ENCODE measurements at regions not wholly inside any gene's neighbourhood (a gene's known extent, or its start where the extent isn't known, plus 50 kb on each side); places are given as distances from the start of the nearest gene placed in this dataset.
"Not testable (repeated sequence)": the region's sequence is repeated elsewhere in the genome, so short reads cannot be mapped to it uniquely, and the experiment has no call there.

DNA sequence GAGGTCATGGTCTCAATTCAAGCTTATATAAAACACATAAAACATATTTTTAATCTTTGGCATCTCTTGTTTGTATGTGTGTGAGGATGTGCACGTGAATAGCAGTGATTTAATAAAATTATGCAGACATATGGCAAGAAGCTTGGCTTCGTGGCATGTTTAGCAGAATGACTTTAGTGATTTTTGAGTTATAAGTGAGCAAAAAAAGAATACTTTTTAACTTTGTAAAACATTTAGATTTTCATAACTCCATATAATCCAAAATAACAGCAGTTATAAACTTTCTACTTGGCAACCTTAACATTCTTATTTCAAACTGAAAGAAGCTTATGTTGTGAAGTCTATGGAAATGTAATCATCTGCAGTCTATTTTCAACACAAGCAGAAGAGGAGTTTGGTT, 120.6 kb downstream of the SLITRK1 start:
- H3K9me3 ChIP-seq: no peaks in the 10 kb centered on the region
- no peak for DNase-seq (ENCODE audit: low spot score)
- no peaks in the 10 kb centered on the region for H3K27me3 ChIP-seq (replicated peaks; ENCODE audit: insufficient read depth)
- H3K4me1 ChIP-seq (replicated peaks): no peaks in the 10 kb centered on the region
- H3K4me3 ChIP-seq: no peak overlapping the region
- H3K27ac ChIP-seq: no peak overlapping the region
- intact Hi-C loops (cut with DNase I): no loop called here
- H3K36me3 ChIP-seq: no peaks in the 10 kb centered on the region
- 58% methylated on average over 2 of the region's 2 CpGs for WGBS
- no peak for TF ChIP-seq POLR2AphosphoS5 (IDR thresholded peaks at IDR 0.05)
- TF ChIP-seq, protein P1, sequence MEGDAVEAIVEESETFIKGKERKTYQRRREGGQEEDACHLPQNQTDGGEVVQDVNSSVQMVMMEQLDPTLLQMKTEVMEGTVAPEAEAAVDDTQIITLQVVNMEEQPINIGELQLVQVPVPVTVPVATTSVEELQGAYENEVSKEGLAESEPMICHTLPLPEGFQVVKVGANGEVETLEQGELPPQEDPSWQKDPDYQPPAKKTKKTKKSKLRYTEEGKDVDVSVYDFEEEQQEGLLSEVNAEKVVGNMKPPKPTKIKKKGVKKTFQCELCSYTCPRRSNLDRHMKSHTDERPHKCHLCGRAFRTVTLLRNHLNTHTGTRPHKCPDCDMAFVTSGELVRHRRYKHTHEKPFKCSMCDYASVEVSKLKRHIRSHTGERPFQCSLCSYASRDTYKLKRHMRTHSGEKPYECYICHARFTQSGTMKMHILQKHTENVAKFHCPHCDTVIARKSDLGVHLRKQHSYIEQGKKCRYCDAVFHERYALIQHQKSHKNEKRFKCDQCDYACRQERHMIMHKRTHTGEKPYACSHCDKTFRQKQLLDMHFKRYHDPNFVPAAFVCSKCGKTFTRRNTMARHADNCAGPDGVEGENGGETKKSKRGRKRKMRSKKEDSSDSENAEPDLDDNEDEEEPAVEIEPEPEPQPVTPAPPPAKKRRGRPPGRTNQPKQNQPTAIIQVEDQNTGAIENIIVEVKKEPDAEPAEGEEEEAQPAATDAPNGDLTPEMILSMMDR (IDR thresholded peaks at IDR 0.05): no peak
- no peak for TF ChIP-seq POLR2A (IDR thresholded peaks at IDR 0.05)

DNA sequence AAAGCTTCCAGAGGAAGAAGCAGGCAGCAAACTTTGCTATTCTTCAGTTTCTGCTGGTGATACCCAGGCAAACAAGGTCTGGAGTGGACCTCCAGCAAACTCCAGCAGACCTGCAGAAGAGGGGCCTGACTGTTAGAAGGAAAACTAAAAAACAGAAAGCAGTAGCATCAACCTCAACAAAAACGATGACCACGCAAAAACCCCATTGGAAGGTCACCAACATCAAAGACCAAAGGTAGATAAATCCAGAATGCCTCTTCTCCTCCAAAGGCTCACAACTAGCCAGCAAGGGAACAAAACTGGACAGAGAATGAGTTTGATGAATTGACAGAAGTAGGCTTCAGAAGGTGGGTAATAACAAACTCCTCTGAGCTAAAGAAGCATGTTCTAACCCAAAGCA, 127.1 kb downstream of the SLITRK1 start:
- H3K27me3 ChIP-seq (replicated peaks; ENCODE audit: insufficient read depth); H3K4me3 ChIP-seq; H3K4me1 ChIP-seq (replicated peaks); DNase-seq (ENCODE audit: low spot score); H3K36me3 ChIP-seq; intact Hi-C loops (cut with DNase I); H3K27ac ChIP-seq; H3K9me3 ChIP-seq: not testable (repeated sequence)
- 100% methylated on average over 2 of the region's 2 CpGs for WGBS

DNA sequence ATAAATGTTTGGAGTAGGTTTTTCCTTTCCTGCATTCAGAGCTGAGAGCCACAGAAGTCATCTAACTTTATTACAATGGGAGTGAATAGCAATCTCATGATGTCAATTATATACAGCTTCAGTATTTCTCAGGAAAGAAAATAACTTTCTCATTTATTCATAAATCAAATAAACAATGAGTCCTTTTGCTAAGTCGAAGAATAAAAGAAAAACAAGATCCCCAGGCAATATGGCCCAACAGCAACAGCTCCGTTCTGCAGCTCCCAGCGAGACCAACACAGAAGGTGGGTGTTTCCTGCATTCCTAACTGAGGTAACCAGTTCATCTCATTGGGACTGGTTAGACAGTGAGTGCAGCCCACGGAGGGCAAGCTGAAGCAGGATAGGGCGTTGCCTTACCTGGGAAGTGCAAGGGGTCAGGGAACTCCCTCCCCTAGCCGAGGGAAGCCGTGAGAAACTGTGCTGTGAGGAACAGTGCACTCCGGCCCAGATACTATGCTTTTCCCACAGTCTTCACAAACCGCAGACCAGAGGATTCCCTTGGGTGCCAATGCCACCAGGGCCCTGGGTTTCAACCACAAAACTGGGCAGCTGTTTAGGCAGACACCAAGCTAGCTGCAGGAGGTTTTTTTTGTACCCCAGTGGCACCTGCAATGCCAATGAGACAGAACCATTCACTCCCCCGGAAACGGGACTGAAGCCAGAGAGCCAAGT, 128.2 kb downstream of the SLITRK1 start:
- TF ChIP-seq POLR2A (IDR thresholded peaks at IDR 0.05): no peak
- TF ChIP-seq POLR2AphosphoS5 (IDR thresholded peaks at IDR 0.05): no peak
- TF ChIP-seq, protein P1 (IDR thresholded peaks at IDR 0.05): no peak
- Histone ChIP-seq H3K4me1 (replicated peaks) (no peaks in the 10 kb centered on the region), H3K4me3 (no peak overlapping the region), H3K27ac (no peak overlapping the region), H3K27me3 (replicated peaks; ENCODE audit: insufficient read depth) (no peaks in the 10 kb centered on the region), H3K36me3 (no peaks in the 10 kb centered on the region), H3K9me3 (no peaks in the 10 kb centered on the region)
- whole genome bisulfite sequencing: 84% methylated on average over 11 of the region's 11 CpGs
- intact Hi-C loops (cut with DNase I): no loop called here
- no peak for DNase-seq (ENCODE audit: low spot score)

DNA sequence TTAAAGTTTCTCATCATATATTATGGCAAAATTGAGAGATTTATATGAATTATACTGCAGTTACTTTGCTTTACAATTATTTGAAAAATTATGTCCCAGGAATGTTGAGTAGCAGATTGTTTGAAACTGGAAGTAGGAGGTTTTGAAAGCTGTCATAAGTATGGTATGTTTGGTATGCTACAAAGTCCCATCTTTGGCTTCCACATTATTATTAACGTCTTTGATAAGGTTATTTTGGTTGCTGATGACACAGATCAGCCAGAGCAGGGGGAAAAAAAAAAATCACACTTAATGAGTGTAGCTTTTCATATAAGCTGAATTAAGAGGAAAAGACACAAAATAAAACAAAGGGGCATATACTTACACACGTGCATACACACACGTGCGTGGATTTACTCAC, 130.1 kb downstream of the SLITRK1 start:
- H3K9me3 ChIP-seq: no peaks in the 10 kb centered on the region
- no peaks in the 10 kb centered on the region for H3K27me3 ChIP-seq (replicated peaks; ENCODE audit: insufficient read depth)
- no peaks in the 10 kb centered on the region for H3K36me3 ChIP-seq
- no peaks in the 10 kb centered on the region for H3K4me1 ChIP-seq (replicated peaks)
- intact Hi-C loops (cut with DNase I): no loop called here
- 75% methylated on average over 4 of the region's 4 CpGs for WGBS
- DNase-seq (ENCODE audit: low spot score): no peak
- no peak overlapping the region for H3K4me3 ChIP-seq
- H3K27ac ChIP-seq: no peak overlapping the region
- TF ChIP-seq POLR2A (IDR thresholded peaks at IDR 0.05) (no peak), POLR2AphosphoS5 (IDR thresholded peaks at IDR 0.05) (no peak)
- TF ChIP-seq, protein P1 (IDR thresholded peaks at IDR 0.05): no peak

DNA sequence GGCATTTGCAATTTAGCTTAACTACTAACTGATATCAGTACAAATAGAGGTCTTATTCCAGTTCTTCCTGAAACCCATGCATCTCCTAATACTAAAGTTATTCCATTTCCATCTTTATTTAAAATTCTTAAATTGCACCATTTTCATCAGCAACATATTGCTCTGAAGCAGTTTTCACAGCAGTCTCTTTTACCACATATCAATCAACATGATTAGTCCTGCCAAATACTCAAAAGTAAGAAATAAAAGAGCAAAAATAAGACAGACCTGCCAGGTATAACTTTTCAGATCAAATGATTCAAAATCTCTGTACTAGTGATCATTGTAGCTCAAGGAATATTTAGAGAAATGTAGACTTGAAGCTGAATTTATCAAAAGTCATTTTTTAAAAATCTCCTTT, 141.7 kb downstream of the SLITRK1 start:
- no peak for DNase-seq (ENCODE audit: low spot score)
- no peak overlapping the region for H3K27ac ChIP-seq
- TF ChIP-seq, protein P1 (IDR thresholded peaks at IDR 0.05): no peak
- TF ChIP-seq POLR2A (IDR thresholded peaks at IDR 0.05) (no peak), POLR2AphosphoS5 (IDR thresholded peaks at IDR 0.05) (no peak)

More for the DNA sequence above, 141.7 kb downstream of the SLITRK1 start:
- Histone ChIP-seq H3K4me3 (no peak overlapping the region), H3K9me3 (no peaks in the 10 kb centered on the region), H3K27me3 (replicated peaks; ENCODE audit: insufficient read depth) (no peaks in the 10 kb centered on the region), H3K4me1 (replicated peaks) (no peaks in the 10 kb centered on the region), H3K36me3 (no peaks in the 10 kb centered on the region)
- intact Hi-C loops (cut with DNase I): no loop called here
